ENCODE measurements at regions not wholly inside any gene's neighbourhood (a gene's known extent, or its start where the extent isn't known, plus 50 kb on each side); places are given as distances from the start of the nearest gene placed in this dataset.

- Mint-ChIP-seq H3K27ac (no peak overlapping the region), H3K4me3 (no peak overlapping the region), H3K36me3 (ENCODE audit: insufficient read depth in 1 of 3, low read depth in 3 of 3) (no peaks in the 10 kb centered on the region), H3K9me3 (no peaks in the 10 kb centered on the region), H3K4me1 (peaks cover 7 to 8% of the 10 kb centered on the region in 2 experiments), H3K27me3 (ENCODE audit: low read depth) (no peaks in the 10 kb centered on the region)
- Histone ChIP-seq H2AK5ac (ENCODE audit: insufficient read length, low read length) (no peak overlapping the region), H4K20me1 (ENCODE audit: control insufficient read depth, insufficient read depth, insufficient read length) (no peaks in the 10 kb centered on the region), H2BK120ac (ENCODE audit: low read depth, low read length, poor library complexity, severe bottlenecking) (no peak overlapping the region), H2BK5ac (ENCODE audit: insufficient read length, low read length) (no peak overlapping the region), H2BK20ac (ENCODE audit: low read depth, low read length, poor library complexity, severe bottlenecking) (no peak overlapping the region), H4K5ac (ENCODE audit: insufficient read length, low read depth, low read length) (no peak overlapping the region), H3K14ac (ENCODE audit: insufficient read depth, low read length) (no peak overlapping the region), H2BK12ac (ENCODE audit: insufficient read length, low read depth, low read length) (no peak overlapping the region), H3K79me1 (ENCODE audit: insufficient read depth, low read depth, low read length, poor library complexity, severe bottlenecking) (no peaks in the 10 kb centered on the region), H4K91ac (ENCODE audit: insufficient read length, low read depth, low read length) (no peak overlapping the region), H2AFZ (ENCODE audit: low read length) (no peak overlapping the region), H3T11ph (ENCODE audit: low read length) (no peak overlapping the region), H3K27me3 (ENCODE audit: insufficient read depth, low read length) (no peaks in the 10 kb centered on the region), H3K27ac (ENCODE audit: insufficient read length, low read depth, low read length) (no peak overlapping the region), H3K23me2 (ENCODE audit: insufficient read length, low read depth, low read length, poor library complexity, severe bottlenecking) (no peaks in the 10 kb centered on the region), H3K4me2 (ENCODE audit: insufficient read depth, insufficient read length, low read length) (no peak overlapping the region), H3K4me1 (ENCODE audit: insufficient read depth, low read length) (no peaks in the 10 kb centered on the region; the same call in 1 of the 2 replicates), H3K9ac (ENCODE audit: extremely low read depth, insufficient read length, low read length) (no peak overlapping the region), H3K56ac (ENCODE audit: insufficient read length, low read depth, low read length) (no peak overlapping the region), H4K8ac (replicated peaks; ENCODE audit: insufficient read length, low read depth, low read length) (no peak overlapping the region), H3K9me3 (ENCODE audit: control insufficient read depth, low read depth, low read length) (no peaks in the 10 kb centered on the region), H3K23ac (ENCODE audit: insufficient read length, low read depth, low read length) (no peak overlapping the region), H2BK15ac (ENCODE audit: low read depth, low read length) (no peak overlapping the region), H3K79me2 (ENCODE audit: insufficient read depth, low read length) (no peaks in the 10 kb centered on the region), H3K18ac (ENCODE audit: insufficient read length, low read depth, low read length) (no peak overlapping the region), H3K4ac (ENCODE audit: low read depth, low read length) (no peak overlapping the region)
- TF ChIP-seq CTCF (conservative IDR thresholded peaks at IDR 0.05): no peak
- no peak for DNase-seq
- no CpG with 5 or more reads among the region's 5 CpGs for WGBS (ENCODE audit: extremely low coverage, insufficient read length, low lambda C conversion rate)
Observed at GRCh38 chr12:46956451-46957035, 122.9 kb upstream of the PCED1B start.

All from H9 (cell line).